Fibroblast of mammary gland (primary cell): ENCODE measurements at regions not wholly inside any gene's neighbourhood (a gene's known extent, or its start where the extent isn't known, plus 50 kb on each side); places are given as distances from the start of the nearest gene placed in this dataset.
A peak's percentile ranks its signal among the peaks of the same experiment; 100 is the strongest.

Source experiments
- DNase-seq: peaks from one replicate; pipeline ENCODE4 v3.0.0-alpha.2; 2010; ENCODE audit warnings: low read depth
- H3K4me3 ChIP-seq: 2 replicates; pipeline ENCODE4 v1.5.1; 2011; ENCODE audit warnings: low read depth, mild to moderate bottlenecking, low read length, moderate library complexity; ENCODE audit not compliant: control insufficient read depth
- TF ChIP-seq, protein P1 (sequence below): conservative IDR thresholded peaks from 2 replicates; pipeline ENCODE4 v1.5.1; 2011; ENCODE audit warnings: low read depth, low read length, inconsistent platforms; ENCODE audit not compliant: control insufficient read depth, insufficient read depth

DNA sequence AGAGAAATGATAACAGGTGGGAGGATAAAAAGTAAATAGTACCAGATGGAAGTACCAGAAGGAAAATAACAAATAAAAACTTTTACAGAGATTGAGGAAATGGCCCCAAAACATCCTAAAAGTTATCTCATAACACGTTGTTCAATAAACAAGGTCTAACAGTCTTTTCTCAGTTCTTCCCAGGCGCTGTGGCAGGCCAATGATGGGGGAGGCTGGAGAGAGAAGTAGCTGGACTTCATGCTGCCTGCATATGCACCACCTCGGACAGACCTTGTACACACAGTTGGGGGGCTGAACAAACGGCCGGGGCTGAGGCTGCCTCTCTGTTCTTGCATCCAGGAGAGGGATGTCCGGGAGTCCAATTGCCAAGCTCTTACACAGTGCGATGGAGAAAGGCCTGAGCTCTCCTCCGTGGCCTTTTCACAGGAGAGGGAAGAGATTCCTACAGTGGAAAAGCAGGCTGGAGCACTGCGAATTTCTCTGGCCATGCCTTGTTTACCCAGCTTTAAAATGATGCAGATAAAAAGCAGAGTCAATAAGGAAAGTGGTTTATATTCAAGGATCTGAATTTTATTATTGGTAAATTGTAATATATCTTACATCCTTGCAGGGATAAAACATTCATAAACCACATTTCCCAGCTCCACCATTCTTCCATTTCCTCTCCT, 109.8 kb downstream of the PHLDA1 start:
- no peak for DNase-seq
- H3K4me3 ChIP-seq, result no peak overlapping the region
- TF ChIP-seq, protein P1, sequence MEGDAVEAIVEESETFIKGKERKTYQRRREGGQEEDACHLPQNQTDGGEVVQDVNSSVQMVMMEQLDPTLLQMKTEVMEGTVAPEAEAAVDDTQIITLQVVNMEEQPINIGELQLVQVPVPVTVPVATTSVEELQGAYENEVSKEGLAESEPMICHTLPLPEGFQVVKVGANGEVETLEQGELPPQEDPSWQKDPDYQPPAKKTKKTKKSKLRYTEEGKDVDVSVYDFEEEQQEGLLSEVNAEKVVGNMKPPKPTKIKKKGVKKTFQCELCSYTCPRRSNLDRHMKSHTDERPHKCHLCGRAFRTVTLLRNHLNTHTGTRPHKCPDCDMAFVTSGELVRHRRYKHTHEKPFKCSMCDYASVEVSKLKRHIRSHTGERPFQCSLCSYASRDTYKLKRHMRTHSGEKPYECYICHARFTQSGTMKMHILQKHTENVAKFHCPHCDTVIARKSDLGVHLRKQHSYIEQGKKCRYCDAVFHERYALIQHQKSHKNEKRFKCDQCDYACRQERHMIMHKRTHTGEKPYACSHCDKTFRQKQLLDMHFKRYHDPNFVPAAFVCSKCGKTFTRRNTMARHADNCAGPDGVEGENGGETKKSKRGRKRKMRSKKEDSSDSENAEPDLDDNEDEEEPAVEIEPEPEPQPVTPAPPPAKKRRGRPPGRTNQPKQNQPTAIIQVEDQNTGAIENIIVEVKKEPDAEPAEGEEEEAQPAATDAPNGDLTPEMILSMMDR, result no peak

DNA sequence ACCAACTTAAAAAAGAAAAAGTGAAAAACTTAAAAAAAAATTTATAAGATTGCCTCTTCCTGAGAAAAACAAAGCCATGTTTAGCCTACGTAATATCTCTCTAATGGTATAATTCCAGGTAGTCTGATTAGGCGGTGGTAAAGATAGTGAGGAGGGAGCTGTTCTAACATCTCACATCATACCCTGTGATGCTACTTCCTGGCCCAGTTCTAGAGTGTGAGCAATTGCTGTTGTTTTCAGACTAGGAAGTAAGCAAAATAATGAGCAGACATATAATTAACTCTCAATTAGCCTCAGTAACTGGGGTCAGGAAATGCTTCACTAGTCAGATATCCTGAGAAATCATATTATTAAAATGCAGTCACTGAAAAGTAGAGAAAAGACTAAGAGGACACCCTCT, 113.9 kb downstream of the PHLDA1 start:
- no peak for DNase-seq
- no peak overlapping the region for H3K4me3 ChIP-seq
- TF ChIP-seq, protein P1, result no peak

DNA sequence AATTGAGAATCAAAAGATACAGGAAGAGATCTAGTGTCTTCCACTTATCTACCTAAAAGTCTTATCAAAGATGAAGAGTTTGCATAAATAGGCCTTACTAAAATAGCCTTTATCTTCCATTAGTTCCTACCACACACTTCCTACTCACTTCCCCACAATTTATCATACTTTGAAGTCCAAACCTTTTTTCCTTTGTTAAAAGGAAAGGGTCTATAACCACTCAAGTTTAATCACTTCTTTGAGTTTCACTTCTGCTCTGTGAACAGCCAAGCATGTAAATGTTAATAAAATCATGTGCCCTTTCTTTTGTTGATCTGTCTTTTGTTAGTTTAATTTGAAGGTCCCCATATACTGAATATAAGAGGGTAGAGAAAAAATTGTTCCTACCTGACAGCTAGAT, 114.5 kb downstream of the PHLDA1 start:
- TF ChIP-seq, protein P1, result no peak
- H3K4me3 ChIP-seq, result no peak overlapping the region
- no peak for DNase-seq

DNA sequence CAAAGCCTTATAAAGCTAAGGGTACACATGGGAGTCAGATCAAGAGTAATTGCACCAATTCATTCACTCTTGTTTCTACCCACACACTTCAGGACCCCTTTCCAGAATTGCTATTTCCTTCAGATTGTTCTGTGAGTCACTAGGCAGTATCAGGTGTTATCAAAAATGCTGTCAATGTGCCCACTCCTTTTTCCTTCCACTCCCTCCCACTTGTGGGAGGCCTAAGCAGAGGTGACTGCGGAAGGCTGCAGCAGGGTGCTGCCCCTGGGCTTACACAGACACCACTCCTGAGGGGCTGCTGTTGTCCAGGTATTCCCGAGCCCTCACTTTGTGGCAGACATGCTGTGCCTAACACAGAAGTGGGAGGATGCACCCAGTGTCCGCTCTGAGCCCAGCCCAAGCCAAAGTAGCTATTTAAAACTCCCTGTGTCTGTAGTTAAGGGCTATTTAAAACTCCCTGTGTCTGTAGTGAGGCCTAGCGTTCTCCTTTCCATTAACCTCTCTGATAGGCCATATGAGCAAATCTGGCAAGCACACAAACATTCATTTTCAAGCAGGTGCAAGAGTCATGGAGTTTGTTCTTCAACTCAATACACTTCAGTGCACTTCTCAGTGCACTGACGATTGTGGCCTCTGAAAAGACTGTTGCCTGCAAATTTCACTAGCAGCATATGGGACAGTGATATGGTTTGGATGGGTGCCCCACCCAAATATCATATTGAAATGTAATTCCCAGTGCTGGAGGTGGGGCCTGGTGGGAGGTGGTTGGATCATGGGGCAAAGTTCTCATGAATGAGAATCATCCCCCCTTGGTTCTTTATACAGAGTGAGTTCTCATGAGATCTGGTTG, 117.8 kb downstream of the PHLDA1 start:
- no peak for DNase-seq
- TF ChIP-seq, protein P1, result no peak

DNA sequence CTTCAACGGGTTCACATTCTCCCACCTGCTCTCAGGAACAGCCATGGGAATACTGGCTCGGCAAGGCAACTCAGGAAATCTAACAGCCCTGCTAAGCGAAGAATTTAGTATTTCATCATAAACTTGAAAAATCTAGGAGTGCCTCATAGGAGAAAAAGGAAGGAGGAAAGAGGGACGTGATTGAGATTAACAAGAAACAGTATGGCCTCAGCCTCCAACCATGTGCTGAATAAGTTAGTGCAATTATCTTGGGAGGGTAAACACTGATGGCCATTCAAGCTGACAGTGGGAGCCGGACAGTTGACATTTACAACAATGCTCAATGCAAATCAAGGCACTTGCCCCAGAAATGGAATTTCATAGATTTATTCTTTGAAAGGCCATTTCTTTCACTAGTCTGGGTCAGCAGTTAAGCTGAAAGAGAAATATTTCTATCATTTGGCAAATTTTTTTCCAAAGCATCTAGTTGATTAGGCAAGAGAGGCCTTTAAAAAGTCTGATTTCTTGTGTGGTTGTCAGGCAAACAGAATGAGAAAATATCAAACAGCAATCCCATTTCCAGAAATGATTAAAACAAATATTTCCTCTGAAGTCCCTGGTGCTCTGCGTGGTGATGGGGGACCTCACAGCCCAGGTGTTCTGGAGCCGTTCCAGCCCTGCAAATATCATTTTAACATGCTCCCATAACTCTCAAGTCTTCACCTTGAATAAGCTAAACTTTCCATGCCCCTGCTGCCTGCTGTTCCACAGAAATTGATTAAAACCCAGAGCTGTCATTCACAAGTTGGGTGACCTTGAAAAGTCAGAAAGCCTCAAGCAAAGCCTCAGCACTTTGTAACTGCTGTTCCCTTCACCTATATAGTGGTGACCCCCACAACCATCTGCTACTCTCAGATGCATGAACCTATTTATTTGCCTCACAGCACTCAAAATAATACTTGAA, 121.6 kb downstream of the PHLDA1 start:
- DNase-seq, result no peak
- no peak overlapping the region for H3K4me3 ChIP-seq
- TF ChIP-seq, protein P1, result no peak

More for the DNA sequence above, 117.8 kb downstream of the PHLDA1 start:
- no peak overlapping the region for H3K4me3 ChIP-seq

DNA sequence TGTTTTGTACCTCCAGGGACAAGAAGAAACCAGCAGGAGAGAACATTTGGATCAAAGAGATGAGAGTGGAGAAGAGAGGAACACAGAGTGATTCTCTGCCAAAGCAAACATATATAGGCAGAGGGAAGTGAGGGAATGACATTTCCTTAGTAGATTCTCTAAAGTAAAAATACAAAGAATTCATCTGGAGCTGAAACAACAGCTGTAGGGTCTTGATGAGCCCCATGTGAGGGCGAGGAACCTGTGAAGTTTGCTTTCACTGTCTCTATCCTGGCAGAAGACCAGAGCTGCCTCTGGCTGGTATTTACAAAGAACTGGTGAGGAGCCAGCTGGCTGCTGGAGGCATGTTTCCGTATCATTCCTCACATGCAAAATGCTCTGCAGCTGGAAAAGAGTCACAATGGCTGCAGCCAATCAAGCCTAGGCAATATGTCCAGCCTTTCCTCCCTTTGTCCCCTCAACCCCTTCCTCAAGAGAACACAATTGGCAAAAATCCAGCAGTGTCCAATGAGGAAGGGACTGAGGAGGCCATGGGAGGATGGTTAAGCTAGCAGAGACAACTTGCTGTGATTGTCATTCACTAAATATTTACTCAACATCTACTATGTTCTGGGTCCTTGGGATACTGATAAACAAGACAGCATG, 122.5 kb downstream of the PHLDA1 start:
- no peak overlapping the region for H3K4me3 ChIP-seq
- DNase-seq, result peak; percentile 87
- TF ChIP-seq, protein P1, result no peak
